Germinal center (tissue), 1 donor: ENCODE measurements at regions not wholly inside any gene's neighbourhood (a gene's known extent, or its start where the extent isn't known, plus 50 kb on each side); places are given as distances from the start of the nearest gene placed in this dataset.
"Not testable (repeated sequence)": the region's sequence is repeated elsewhere in the genome, so short reads cannot be mapped to it uniquely, and the experiment has no call there.

Experiments used
- DNase-seq: peaks from one replicate; pipeline ENCODE4 v3.0.0; 2012; ENCODE audit warnings: mixed read lengths, low spot score

- DNase-seq: no peak
Measured at GRCh38 chr4:116321471-116321870, 763.9 kb downstream of the TRAM1L1 start.

GRCh38 chr4:116320859-116321258, 764.5 kb downstream of the TRAM1L1 start:
- DNase-seq: no peak

GRCh38 chr4:116303736-116304188, 781.6 kb downstream of the TRAM1L1 start:
- DNase-seq: no peak

- DNase-seq: no peak
Measured at GRCh38 chr4:116302990-116303735, 782.2 kb downstream of the TRAM1L1 start.

- no peak for DNase-seq
Measured at GRCh38 chr4:116275006-116275405, 810.4 kb downstream of the TRAM1L1 start.

- DNase-seq: no peak
Measured at GRCh38 chr4:116272336-116272735, 813.0 kb downstream of the TRAM1L1 start.

GRCh38 chr4:116260931-116261330, 824.4 kb downstream of the TRAM1L1 start:
- DNase-seq: not testable (repeated sequence)

GRCh38 chr4:116244771-116245170, 840.6 kb downstream of the TRAM1L1 start:
- DNase-seq: no peak

GRCh38 chr4:116243431-116243830, 841.9 kb downstream of the TRAM1L1 start:
- DNase-seq: no peak

- DNase-seq: no peak
Measured at GRCh38 chr4:116233971-116234370, 851.4 kb downstream of the TRAM1L1 start.

- not testable (repeated sequence) for DNase-seq
Measured at GRCh38 chr4:116231999-116232398, 853.4 kb downstream of the TRAM1L1 start.

GRCh38 chr4:116229420-116229819, 856.0 kb downstream of the TRAM1L1 start:
- no peak for DNase-seq

- DNase-seq: no peak
Measured at GRCh38 chr4:116223040-116223732, 862.2 kb downstream of the TRAM1L1 start.

- no peak for DNase-seq
Measured at GRCh38 chr4:116217781-116218180, 867.6 kb downstream of the TRAM1L1 start.

GRCh38 chr4:116215622-116216021, 869.8 kb downstream of the TRAM1L1 start:
- no peak for DNase-seq

- DNase-seq: no peak
Measured at GRCh38 chr4:116202524-116202923, 882.9 kb downstream of the TRAM1L1 start.

- no peak for DNase-seq
Measured at GRCh38 chr4:116197317-116197809, 888.0 kb downstream of the TRAM1L1 start.

- DNase-seq: no peak
Measured at GRCh38 chr4:116183241-116183640, 902.1 kb downstream of the TRAM1L1 start.

GRCh38 chr4:116180157-116180601, 905.2 kb downstream of the TRAM1L1 start:
- no peak for DNase-seq

GRCh38 chr4:116151371-116151770, 934.0 kb downstream of the TRAM1L1 start:
- not testable (repeated sequence) for DNase-seq

- no peak for DNase-seq
Measured at GRCh38 chr4:116150152-116150551, 935.2 kb downstream of the TRAM1L1 start.

- DNase-seq: no peak
Measured at GRCh38 chr4:116143198-116143597, 942.2 kb downstream of the TRAM1L1 start.

- DNase-seq: no peak
Measured at GRCh38 chr4:116132946-116133345, 952.4 kb downstream of the TRAM1L1 start.
